Activated B cell treated with CpG ODN at 0.5 μM for 24 hours (primary cell): ENCODE measurements at regions not wholly inside any gene's neighbourhood (a gene's known extent, or its start where the extent isn't known, plus 50 kb on each side); places are given as distances from the start of the nearest gene placed in this dataset.

ENCODE experiments used
- ATAC-seq: fragments of 200-7000 bp; cut with Tn5 transposase; one replicate; pipeline ENCODE4 v1.10.0; 2021; ENCODE audit warnings: low read depth, mild to moderate bottlenecking, moderate library complexity
- CTCF ChIA-PET: fragments of 350-600 bp; sonication (Branson Sonifier 250); formaldehyde crosslinking; loops from one replicate; lab custom pipeline; 2021; ENCODE audit warnings: antibody characterized with exemption; lab: Charles Lee
- POLR2A ChIA-PET: fragments of 350-600 bp; sonication (Branson Sonifier 250); formaldehyde crosslinking; loops from one replicate; lab custom pipeline; 2021; ENCODE audit warnings: antibody characterized with exemption; lab: Charles Lee
- DNase-seq: peaks from one replicate; pipeline ENCODE4 v3.0.0; 2022
- H3K27ac Mint-ChIP-seq: one replicate; pipeline ENCODE4 v1.8.0; 2020; ENCODE audit warnings: mixed read lengths
- H3K27me3 Mint-ChIP-seq: one replicate; pipeline ENCODE4 v1.8.0; 2021; ENCODE audit warnings: mixed read lengths
- H3K36me3 Mint-ChIP-seq: one replicate; pipeline ENCODE4 v1.8.0; 2021; ENCODE audit warnings: low read depth, mixed read lengths
- H3K4me1 Mint-ChIP-seq: one replicate; pipeline ENCODE4 v1.8.0; 2021; ENCODE audit warnings: mixed read lengths
- H3K4me3 Mint-ChIP-seq: one replicate; pipeline ENCODE4 v1.8.0; 2020; ENCODE audit warnings: mild to moderate bottlenecking, mixed read lengths
- H3K9me3 Mint-ChIP-seq: one replicate; pipeline ENCODE4 v1.8.0; 2020; ENCODE audit warnings: mixed read lengths
- intact Hi-C: fragments of 100-400 bp; cut with micrococcal nuclease; formaldehyde crosslinking; loops from one replicate; pipeline ENCODE4 v1.15.1; 2024
- TF ChIP-seq, protein P1 (sequence below): fragments of 200-600 bp; IDR thresholded peaks from one replicate; pipeline ENCODE4 v1.8.0; 2022; ENCODE audit warnings: antibody characterized with exemption, mild to moderate bottlenecking

DNA sequence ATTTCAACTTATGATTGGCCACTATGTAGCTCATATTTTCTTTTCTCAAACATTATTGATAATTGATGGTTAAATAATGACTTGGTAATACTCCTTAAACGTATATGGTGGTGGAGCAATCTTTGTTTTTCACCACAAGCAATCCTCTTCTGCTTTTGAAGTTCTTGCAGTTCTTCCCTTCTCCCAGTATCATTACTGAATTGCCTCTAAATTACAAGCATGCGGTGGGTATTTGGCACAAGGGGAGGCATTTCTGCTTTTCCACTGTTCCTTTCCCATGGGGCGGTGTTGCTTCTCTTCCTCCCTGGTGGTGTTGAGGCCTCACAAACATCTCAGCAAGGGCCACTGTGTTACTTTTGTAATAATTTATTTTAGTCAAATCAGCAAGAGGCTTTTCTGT lies 234.4 kb upstream of the RXFP2 start:
- Mint-ChIP-seq H3K9me3 (peaks cover 2% of the 10 kb centered on the region), H3K27ac (no peak overlapping the region), H3K27me3 (peaks cover 2% of the 10 kb centered on the region), H3K4me1 (no peaks in the 10 kb centered on the region), H3K36me3 (no peaks in the 10 kb centered on the region), H3K4me3 (no peak overlapping the region)
- DNase-seq (no peak), ATAC-seq (no peak)
- POLR2A ChIA-PET = no interaction called here
- TF ChIP-seq, protein P1, sequence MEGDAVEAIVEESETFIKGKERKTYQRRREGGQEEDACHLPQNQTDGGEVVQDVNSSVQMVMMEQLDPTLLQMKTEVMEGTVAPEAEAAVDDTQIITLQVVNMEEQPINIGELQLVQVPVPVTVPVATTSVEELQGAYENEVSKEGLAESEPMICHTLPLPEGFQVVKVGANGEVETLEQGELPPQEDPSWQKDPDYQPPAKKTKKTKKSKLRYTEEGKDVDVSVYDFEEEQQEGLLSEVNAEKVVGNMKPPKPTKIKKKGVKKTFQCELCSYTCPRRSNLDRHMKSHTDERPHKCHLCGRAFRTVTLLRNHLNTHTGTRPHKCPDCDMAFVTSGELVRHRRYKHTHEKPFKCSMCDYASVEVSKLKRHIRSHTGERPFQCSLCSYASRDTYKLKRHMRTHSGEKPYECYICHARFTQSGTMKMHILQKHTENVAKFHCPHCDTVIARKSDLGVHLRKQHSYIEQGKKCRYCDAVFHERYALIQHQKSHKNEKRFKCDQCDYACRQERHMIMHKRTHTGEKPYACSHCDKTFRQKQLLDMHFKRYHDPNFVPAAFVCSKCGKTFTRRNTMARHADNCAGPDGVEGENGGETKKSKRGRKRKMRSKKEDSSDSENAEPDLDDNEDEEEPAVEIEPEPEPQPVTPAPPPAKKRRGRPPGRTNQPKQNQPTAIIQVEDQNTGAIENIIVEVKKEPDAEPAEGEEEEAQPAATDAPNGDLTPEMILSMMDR = no peak
- CTCF ChIA-PET = no interaction called here
- intact Hi-C loops = no loop called here

DNA sequence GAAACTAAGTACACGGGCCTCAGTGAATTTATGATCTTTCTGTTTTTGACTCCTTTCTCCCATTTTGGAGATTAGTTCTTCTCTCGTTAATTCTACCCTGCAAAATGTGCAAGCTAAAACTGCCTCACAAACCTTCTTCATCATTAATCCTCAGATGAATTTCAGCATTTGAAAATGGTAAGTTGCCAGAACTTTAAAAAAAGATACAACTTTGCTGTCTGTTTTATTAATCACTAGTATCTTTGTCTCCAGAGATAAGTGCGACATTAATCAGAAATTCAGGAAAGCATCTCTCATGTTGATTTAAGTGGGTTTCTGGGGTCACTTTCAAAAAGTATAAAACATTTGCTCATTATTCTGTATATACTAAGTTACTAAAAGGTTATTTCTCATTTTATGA lies 227.0 kb upstream of the RXFP2 start:
- POLR2A ChIA-PET = no interaction called here
- TF ChIP-seq, protein P1 = no peak
- no peaks in the 10 kb centered on the region for H3K36me3 Mint-ChIP-seq
- CTCF ChIA-PET = interaction anchor here (1.1 kb wide), 1 partner anchor 9 kb away, joined by 3 read pairs; no protein-coding TSS in a partner anchor
- H3K27ac Mint-ChIP-seq = no peak overlapping the region
- H3K9me3 Mint-ChIP-seq = no peaks in the 10 kb centered on the region
- H3K4me3 Mint-ChIP-seq = no peak overlapping the region
- H3K27me3 Mint-ChIP-seq = peaks cover 2% of the 10 kb centered on the region
- intact Hi-C loops = no loop called here
- H3K4me1 Mint-ChIP-seq = no peaks in the 10 kb centered on the region
- ATAC-seq (no peak), DNase-seq (no peak)

DNA sequence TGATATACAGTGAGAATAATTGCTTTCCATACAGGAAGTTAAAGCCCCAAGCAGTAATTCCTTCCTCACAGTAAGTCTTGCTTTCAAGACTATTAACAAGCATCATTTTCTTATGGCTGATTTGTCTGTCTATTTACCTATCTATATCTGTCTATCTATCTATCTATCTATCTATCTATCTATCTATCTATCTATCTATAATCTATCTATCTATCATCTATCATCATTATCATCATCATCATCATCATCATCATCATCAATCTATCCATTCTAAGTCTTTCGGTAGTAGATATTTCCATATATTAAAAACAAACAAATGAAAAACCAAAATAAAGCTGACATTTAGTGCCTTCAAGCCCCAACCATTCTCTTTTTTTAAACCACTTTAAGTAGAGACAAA lies 224.4 kb upstream of the RXFP2 start:
- ATAC-seq (no peak), DNase-seq (no peak)
- no peaks in the 10 kb centered on the region for H3K4me1 Mint-ChIP-seq
- POLR2A ChIA-PET = no interaction called here
- H3K27ac Mint-ChIP-seq = no peak overlapping the region
- TF ChIP-seq, protein P1 = no peak
- CTCF ChIA-PET = no interaction called here
- H3K9me3 Mint-ChIP-seq = no peaks in the 10 kb centered on the region
- no peak overlapping the region for H3K4me3 Mint-ChIP-seq
- intact Hi-C loops = no loop called here
- no peaks in the 10 kb centered on the region for H3K36me3 Mint-ChIP-seq
- H3K27me3 Mint-ChIP-seq = peaks cover under 1% of the 10 kb centered on the region

DNA sequence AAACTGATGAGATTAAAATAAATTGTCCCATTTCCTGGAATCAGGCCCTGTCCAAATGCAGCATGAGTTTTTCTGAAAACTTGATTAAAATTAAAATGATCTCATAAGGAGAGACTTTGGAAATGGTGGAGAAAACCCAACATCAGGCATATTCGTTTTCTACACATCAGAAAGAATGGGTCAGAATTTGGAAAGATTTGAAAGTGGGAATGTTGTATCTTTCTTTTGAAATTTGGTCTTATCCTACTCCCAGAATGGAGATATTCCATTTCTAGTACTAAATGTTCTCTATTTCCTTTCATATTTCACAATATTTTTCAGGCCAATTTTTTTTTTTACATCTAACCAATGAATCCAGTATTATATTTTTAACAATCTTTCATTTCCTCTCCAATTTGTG lies 223.9 kb upstream of the RXFP2 start:
- ChIA-PET POLR2A (no interaction called here), CTCF (no interaction called here)
- H3K36me3 Mint-ChIP-seq = no peaks in the 10 kb centered on the region
- TF ChIP-seq, protein P1 = no peak
- H3K27ac Mint-ChIP-seq = no peak overlapping the region
- no peaks in the 10 kb centered on the region for H3K27me3 Mint-ChIP-seq
- ATAC-seq = no peak
- no peak overlapping the region for H3K4me3 Mint-ChIP-seq
- no peak for DNase-seq
- no peaks in the 10 kb centered on the region for H3K4me1 Mint-ChIP-seq
- intact Hi-C loops = no loop called here
- H3K9me3 Mint-ChIP-seq = no peaks in the 10 kb centered on the region

DNA sequence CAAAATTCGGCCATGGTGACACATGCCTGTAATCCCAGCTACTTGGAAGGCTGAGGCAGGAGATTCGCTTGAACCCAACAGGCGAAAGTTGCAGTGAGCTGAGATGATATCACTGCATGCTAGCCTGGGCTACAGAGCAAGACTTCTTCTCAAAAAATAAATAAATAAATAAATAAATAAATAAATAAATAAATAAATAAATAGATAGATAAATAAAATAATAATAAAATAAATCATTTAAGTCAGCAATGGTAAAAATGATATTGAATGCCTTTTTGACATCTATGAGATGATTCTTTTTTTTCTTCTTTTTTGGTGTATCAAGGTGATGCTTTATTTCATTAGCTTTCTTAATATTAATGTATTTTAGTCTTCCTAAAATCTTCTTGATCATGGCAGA lies 221.7 kb upstream of the RXFP2 start:
- no peaks in the 10 kb centered on the region for H3K4me1 Mint-ChIP-seq
- H3K36me3 Mint-ChIP-seq = no peaks in the 10 kb centered on the region
- intact Hi-C loops = no loop called here
- H3K27me3 Mint-ChIP-seq = no peaks in the 10 kb centered on the region
- no peaks in the 10 kb centered on the region for H3K9me3 Mint-ChIP-seq
- no peak overlapping the region for H3K4me3 Mint-ChIP-seq
- ChIA-PET POLR2A (no interaction called here), CTCF (no interaction called here)
- H3K27ac Mint-ChIP-seq = no peak overlapping the region
- TF ChIP-seq, protein P1 = no peak
- ATAC-seq = no peak
- DNase-seq = no peak
